22Rv1 (cell line): ENCODE measurements at regions not wholly inside any gene's neighbourhood (a gene's known extent, or its start where the extent isn't known, plus 50 kb on each side); places are given as distances from the start of the nearest gene placed in this dataset.
"Not testable (repeated sequence)": the region's sequence is repeated elsewhere in the genome, so short reads cannot be mapped to it uniquely, and the experiment has no call there.

Source experiments
- H3K27ac ChIP-seq: fragments of 450-650 bp; 2 replicates; pipeline ENCODE4 v1.5.1; 2017
- ZFX ChIP-seq: fragments of 450-650 bp; IDR thresholded peaks from 2 replicates; pipeline ENCODE4 v1.6.1; 2017; ENCODE audit warnings: antibody characterized with exemption, borderline replicate concordance
- TF ChIP-seq, protein P1 (sequence below): fragments of 450-650 bp; IDR thresholded peaks from 2 replicates; pipeline ENCODE4 v1.5.1; 2017; ENCODE audit warnings: mild to moderate bottlenecking

DNA sequence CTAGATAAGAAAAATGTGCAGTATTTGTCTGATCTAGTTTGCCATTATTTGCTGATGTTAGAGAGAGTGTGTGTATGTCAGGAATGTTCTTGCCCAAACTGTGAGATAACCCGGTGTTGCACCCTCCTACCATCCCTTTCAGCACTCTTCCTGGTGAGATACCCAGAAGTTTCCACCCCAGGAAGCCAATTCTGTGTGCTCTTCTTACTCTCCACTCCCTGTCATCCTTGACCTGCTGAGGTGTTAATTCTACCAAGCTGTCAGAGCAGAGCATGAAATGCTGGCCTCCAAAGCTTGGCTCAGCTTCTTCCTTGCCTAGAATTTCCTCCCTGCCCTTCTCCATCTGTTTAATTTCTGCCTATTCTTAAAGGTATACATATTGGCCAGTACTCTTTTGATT, 237.3 kb upstream of the CNR1 start:
- no peak for TF ChIP-seq ZFX
- H3K27ac ChIP-seq, result no peak overlapping the region

DNA sequence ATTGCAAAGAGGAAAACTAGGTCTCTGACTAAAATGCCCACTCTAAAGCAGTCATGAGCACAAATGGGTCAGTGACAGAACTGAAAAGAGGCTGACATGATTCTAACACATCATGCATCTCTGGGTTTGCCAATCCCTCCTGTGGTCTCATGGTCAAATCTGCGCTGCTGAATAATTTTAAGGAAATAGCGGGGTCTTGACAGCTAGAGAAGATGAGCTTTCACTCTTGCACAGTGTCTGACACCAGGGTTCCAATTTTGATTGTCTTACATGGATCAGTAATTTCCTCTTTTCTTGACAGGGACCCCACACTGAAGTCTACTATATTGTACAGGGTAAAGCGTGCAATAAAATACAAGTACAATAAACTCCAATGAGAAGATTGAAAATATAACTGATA, 236.8 kb upstream of the CNR1 start:
- H3K27ac ChIP-seq, result no peak overlapping the region
- TF ChIP-seq, protein P1, sequence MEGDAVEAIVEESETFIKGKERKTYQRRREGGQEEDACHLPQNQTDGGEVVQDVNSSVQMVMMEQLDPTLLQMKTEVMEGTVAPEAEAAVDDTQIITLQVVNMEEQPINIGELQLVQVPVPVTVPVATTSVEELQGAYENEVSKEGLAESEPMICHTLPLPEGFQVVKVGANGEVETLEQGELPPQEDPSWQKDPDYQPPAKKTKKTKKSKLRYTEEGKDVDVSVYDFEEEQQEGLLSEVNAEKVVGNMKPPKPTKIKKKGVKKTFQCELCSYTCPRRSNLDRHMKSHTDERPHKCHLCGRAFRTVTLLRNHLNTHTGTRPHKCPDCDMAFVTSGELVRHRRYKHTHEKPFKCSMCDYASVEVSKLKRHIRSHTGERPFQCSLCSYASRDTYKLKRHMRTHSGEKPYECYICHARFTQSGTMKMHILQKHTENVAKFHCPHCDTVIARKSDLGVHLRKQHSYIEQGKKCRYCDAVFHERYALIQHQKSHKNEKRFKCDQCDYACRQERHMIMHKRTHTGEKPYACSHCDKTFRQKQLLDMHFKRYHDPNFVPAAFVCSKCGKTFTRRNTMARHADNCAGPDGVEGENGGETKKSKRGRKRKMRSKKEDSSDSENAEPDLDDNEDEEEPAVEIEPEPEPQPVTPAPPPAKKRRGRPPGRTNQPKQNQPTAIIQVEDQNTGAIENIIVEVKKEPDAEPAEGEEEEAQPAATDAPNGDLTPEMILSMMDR, result no peak
- no peak for TF ChIP-seq ZFX

DNA sequence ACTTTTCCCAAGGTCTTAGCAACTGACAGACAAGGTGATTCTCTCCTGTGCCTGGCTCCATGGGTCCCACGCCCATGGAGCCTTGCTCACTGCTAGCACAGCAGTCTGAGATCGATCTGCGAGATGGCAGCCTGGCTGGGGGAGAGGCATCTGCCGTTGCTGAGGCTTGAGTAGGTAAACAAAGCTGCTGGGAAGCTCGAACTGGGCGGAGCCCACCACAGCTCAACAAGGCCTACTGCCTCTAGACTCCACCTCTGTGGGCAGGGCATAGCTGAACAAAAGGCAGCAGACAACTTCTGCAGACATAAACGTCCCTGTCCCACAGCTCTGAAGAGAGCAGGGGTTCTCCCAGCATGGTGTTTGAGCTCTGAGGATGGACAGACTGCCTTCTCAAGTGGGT, 224.9 kb upstream of the CNR1 start:
- H3K27ac ChIP-seq, result not testable (repeated sequence)

DNA sequence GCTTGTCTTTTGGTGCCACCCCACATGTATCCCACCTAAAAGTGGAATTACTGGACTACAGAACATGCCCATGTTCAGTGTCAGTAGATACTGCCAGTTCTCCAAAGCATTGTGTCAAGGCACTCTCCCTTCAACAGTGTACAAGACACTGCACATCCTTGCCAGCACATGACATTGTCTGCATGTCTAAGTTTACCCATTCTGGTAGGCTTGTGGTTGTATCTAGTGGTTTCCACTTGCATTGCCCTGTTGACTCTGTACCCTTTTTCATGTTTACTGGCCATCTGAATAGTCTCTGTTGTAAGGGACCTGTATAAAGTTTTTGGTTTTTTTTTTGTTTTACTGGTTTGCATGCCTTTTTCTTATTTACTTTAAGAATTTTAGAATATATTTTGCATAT, 222.4 kb upstream of the CNR1 start:
- TF ChIP-seq, protein P1, result no peak
- no peak for TF ChIP-seq ZFX
- H3K27ac ChIP-seq, result no peak overlapping the region

DNA sequence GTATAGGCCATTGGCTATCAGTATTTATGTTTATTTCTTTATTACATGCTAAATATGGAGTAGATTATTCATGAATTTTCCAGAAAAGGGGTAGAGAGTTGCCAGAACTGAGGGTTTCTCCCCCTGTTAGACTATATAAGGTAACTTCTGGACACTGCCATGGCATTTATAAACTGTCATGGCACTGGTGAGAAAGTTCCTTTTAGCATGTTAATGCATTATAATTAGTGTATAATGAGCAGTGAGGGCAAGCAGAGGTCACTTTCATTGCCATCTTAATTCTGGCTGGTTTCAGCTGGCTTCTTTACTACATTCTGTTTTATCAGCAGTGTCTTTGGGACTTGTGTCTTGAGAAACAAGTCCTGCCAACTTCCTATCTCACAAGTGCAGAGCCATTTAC, 220.0 kb upstream of the CNR1 start:
- H3K27ac ChIP-seq, result no peak overlapping the region
- no peak for TF ChIP-seq ZFX
- TF ChIP-seq, protein P1, result no peak

DNA sequence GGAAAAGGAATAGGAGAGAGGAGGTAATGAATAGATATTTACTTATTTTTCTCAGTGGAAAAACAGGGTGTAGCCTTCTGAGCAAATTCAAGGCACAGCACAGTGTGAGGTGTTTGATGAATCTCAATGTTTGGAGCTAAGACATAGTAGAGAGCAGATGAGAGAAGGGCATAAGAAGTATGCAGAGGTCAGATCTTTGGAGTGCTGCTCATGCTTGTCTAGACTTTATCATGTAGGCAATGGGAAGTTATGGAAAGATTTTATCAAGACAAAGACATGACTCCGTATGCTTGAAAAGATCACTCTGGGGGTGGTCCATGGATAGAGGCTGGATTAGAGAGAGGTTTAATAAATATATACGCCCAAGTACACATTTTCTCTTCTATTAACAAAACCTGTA, 217.0 kb upstream of the CNR1 start:
- H3K27ac ChIP-seq, result no peak overlapping the region
- TF ChIP-seq, protein P1, result no peak
- TF ChIP-seq ZFX, result no peak

DNA sequence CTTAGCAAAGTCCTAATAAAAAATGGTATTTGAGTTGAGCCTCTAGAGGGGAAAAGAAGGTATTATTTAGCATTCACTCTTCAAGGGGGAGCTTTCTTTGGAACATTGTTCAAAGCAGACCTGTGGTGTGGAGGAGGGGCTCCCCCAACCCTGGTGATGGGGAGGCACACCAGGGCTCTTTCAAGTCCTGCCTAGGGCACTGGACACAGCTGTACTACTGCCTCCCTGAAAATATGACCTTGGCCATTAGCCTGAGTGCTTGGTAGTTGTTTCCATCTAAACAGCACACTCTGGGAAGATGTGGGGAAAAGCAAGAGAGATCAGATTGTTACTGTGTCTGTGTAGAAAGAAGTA, 215.1 kb upstream of the CNR1 start:
- TF ChIP-seq ZFX, result no peak
- TF ChIP-seq, protein P1, result no peak
- H3K27ac ChIP-seq, result no peak overlapping the region

DNA sequence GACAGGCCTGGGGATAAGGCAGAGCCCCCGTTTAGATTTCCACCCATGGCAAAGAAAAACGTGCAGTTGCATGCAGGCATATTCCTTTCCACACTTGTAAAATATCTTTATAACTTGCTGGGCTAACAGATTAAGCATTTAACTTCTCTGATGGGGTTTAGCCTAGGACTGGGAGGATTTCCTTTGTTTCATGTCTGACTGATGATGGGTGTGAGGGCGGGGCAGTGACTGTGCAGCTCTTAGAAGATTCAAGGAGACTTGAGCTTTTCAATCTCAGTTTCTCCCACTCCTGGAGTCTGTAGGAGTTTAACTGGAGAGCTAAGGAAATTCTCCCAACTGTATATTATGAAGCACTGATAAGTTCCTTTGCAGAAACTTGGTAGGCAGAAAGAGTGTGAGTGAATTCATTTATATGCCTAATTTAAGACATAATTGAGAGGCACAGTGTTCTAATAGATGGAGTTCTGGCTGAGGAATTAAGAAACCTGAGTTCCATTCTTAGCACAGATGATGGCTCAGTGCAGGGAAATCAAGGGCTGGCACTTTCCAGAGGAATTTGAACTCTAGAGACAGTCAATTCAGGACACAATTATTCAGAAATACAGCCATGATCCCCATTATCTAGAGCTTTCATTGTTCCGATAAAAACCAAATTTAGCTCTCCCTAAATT, 214.6 kb upstream of the CNR1 start:
- no peak overlapping the region for H3K27ac ChIP-seq
- TF ChIP-seq, protein P1, result no peak
- TF ChIP-seq ZFX, result no peak

DNA sequence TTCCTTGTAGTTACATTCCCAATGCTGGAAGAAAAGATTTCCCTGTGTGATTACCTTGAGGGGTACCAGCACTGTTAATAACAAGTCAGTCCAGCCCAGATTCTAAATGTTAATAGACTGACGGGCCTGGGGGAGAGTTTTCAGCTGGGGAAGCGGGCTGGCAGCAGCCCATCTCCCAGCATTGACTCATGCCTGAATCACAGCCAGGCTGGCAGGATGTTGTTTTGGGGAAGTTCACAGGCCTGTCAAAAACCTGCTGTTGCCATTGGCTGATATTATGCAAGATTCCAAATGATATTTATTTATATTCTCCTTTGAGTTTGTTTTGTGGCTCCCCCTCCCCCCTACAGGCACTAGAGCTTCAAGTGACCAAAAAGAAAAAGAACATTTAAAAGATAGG, 213.9 kb upstream of the CNR1 start:
- TF ChIP-seq ZFX, result no peak
- TF ChIP-seq, protein P1, result no peak
- H3K27ac ChIP-seq, result no peak overlapping the region
